HFFc6 (cell line): ENCODE measurements at regions not wholly inside any gene's neighbourhood (a gene's known extent, or its start where the extent isn't known, plus 50 kb on each side); places are given as distances from the start of the nearest gene placed in this dataset.

Experiments
- DNase-seq: peaks from one replicate; pipeline ENCODE4 v3.0.0-alpha.2; 2018
- H3K27ac Mint-ChIP-seq: 2 replicates; pipeline ENCODE4 v1.8.0; 2020; ENCODE audit warnings: mild to moderate bottlenecking, mixed read lengths
- H3K27me3 Mint-ChIP-seq: 2 replicates; pipeline ENCODE4 v1.8.0; 2021; ENCODE audit warnings: mild to moderate bottlenecking, moderate library complexity, mixed read lengths; ENCODE audit not compliant: insufficient read depth
- H3K36me3 Mint-ChIP-seq: 2 replicates; pipeline ENCODE4 v1.8.0; 2021; ENCODE audit warnings: low read depth, mixed read lengths
- H3K4me1 Mint-ChIP-seq: 2 replicates; pipeline ENCODE4 v1.8.0; 2020; ENCODE audit warnings: low read depth, mixed read lengths
- H3K4me3 Mint-ChIP-seq: 2 replicates; pipeline ENCODE4 v1.8.0; 2020; ENCODE audit warnings: mild to moderate bottlenecking, moderate library complexity, mixed read lengths
- H3K9me3 Mint-ChIP-seq: 2 replicates; pipeline ENCODE4 v1.8.0; 2020; ENCODE audit warnings: mild to moderate bottlenecking, mixed read lengths
- CTCF ChIP-seq: fragments of 200-600 bp; sonication (generic); IDR thresholded peaks from 2 replicates; pipeline ENCODE4 v1.5.0; 2021; ENCODE audit warnings: antibody characterized with exemption, mild to moderate bottlenecking

GRCh38 chr18:57242285-57242684 is 95.4 kb downstream of the BOD1L2 start:
- Mint-ChIP-seq H3K9me3 (no peaks in the 10 kb centered on the region), H3K4me1 (no peaks in the 10 kb centered on the region), H3K4me3 (no peak overlapping the region), H3K27ac (no peak overlapping the region), H3K36me3 (no peaks in the 10 kb centered on the region), H3K27me3 (peaks cover 6% of the 10 kb centered on the region)
- DNase-seq: no peak
- TF ChIP-seq CTCF: no peak

- DNase-seq: no peak
- H3K36me3 Mint-ChIP-seq: no peaks in the 10 kb centered on the region
- H3K4me1 Mint-ChIP-seq: no peaks in the 10 kb centered on the region
- no peak for TF ChIP-seq CTCF
- H3K9me3 Mint-ChIP-seq: no peaks in the 10 kb centered on the region
- no peak overlapping the region for H3K4me3 Mint-ChIP-seq
- H3K27ac Mint-ChIP-seq: no peak overlapping the region
- peaks cover 12% of the 10 kb centered on the region for H3K27me3 Mint-ChIP-seq
These were observed 96.8 kb downstream of the BOD1L2 start for GRCh38 chr18:57243624-57244179.

- Mint-ChIP-seq H3K4me3 (no peak overlapping the region), H3K27me3 (peaks cover 16% of the 10 kb centered on the region), H3K27ac (no peak overlapping the region), H3K4me1 (no peaks in the 10 kb centered on the region), H3K9me3 (no peaks in the 10 kb centered on the region), H3K36me3 (no peaks in the 10 kb centered on the region)
- no peak for DNase-seq
- TF ChIP-seq CTCF: no peak
These were observed 102.3 kb downstream of the BOD1L2 start for GRCh38 chr18:57249179-57249578.

- Mint-ChIP-seq H3K4me1 (no peaks in the 10 kb centered on the region), H3K27ac (no peak overlapping the region), H3K9me3 (no peaks in the 10 kb centered on the region), H3K36me3 (no peaks in the 10 kb centered on the region), H3K27me3 (peaks cover 12% of the 10 kb centered on the region), H3K4me3 (no peak overlapping the region)
- no peak for DNase-seq
- no peak for TF ChIP-seq CTCF
These were observed 102.5 kb upstream of the ST8SIA3 start for GRCh38 chr18:57249883-57250282.

- Mint-ChIP-seq H3K4me3 (no peak overlapping the region), H3K27ac (no peak overlapping the region), H3K27me3 (peaks cover 10% of the 10 kb centered on the region), H3K9me3 (no peaks in the 10 kb centered on the region), H3K4me1 (no peaks in the 10 kb centered on the region), H3K36me3 (no peaks in the 10 kb centered on the region)
- TF ChIP-seq CTCF: no peak
- DNase-seq: no peak
These were observed 100.6 kb upstream of the ST8SIA3 start for GRCh38 chr18:57251747-57252146.

GRCh38 chr18:57253903-57254302 is 98.5 kb upstream of the ST8SIA3 start:
- H3K4me3 Mint-ChIP-seq: no peak overlapping the region
- no peak for DNase-seq
- no peaks in the 10 kb centered on the region for H3K36me3 Mint-ChIP-seq
- TF ChIP-seq CTCF: no peak
- H3K4me1 Mint-ChIP-seq: no peaks in the 10 kb centered on the region
- no peak overlapping the region for H3K27ac Mint-ChIP-seq
- peaks cover 5% of the 10 kb centered on the region for H3K27me3 Mint-ChIP-seq
- no peaks in the 10 kb centered on the region for H3K9me3 Mint-ChIP-seq
